ENCODE measurements at regions not wholly inside any gene's neighbourhood (a gene's known extent, or its start where the extent isn't known, plus 50 kb on each side); places are given as distances from the start of the nearest gene placed in this dataset.

- Histone ChIP-seq H3K9me1 (replicated peaks; ENCODE audit: control insufficient read depth, extremely low read depth, insufficient read depth, low read length) (no peaks in the 10 kb centered on the region), H3K9ac (replicated peaks; ENCODE audit: extremely low read depth, insufficient read depth, low read length) (no peak overlapping the region), H3K4me2 (ENCODE audit: insufficient read depth, low read length) (no peak overlapping the region), H3K27ac (ENCODE audit: insufficient read depth, low read depth, low read length) (no peak overlapping the region), H2AFZ (ENCODE audit: low read depth, low read length) (no peak overlapping the region), H3K27me3 (ENCODE audit: control insufficient read depth in 2 of 2, insufficient read depth in 2 of 2, low read length in 2 of 2) (peaks cover 0 to 2% of the 10 kb centered on the region in 2 experiments), H3K4me3 (replicated peaks in 1 of 3; ENCODE audit: insufficient read depth in 1 of 3, low read depth in 1 of 3, low read length in 3 of 3) (no peak overlapping the region), H3K79me2 (ENCODE audit: control insufficient read depth, insufficient read depth, low read length) (no peaks in the 10 kb centered on the region), H3K36me3 (ENCODE audit: control insufficient read depth in 2 of 2, extremely low read depth in 1 of 2, insufficient read depth in 2 of 2, low read length in 2 of 2) (no peaks in the 10 kb centered on the region), H4K20me1 (replicated peaks; ENCODE audit: control insufficient read depth, extremely low read depth, insufficient read depth, low read length) (no peaks in the 10 kb centered on the region), H3K9me3 (replicated peaks; ENCODE audit: control insufficient read depth, insufficient read depth, low read length) (no peaks in the 10 kb centered on the region), H3K4me1 (ENCODE audit: control insufficient read depth, extremely low read depth, insufficient read depth, low read length) (peaks cover 20% of the 10 kb centered on the region)
- no TSS peak for BruUV-seq (replicated peaks)
- ChIA-PET CTCF (interaction anchor here (1.2 kb wide), 1 partner anchor 12 kb away, joined by 3 read pairs; no protein-coding TSS in a partner anchor), POLR2A (no interaction called here)
- no peak for TF ChIP-seq CTCF (IDR thresholded peaks at IDR 0.05; ENCODE audit: extremely low read depth in 1 of 2, insufficient read depth in 1 of 2, low read depth in 1 of 2, low read length in 2 of 2)
- TF ChIP-seq GATA2 (IDR thresholded peaks at IDR 0.05; ENCODE audit: insufficient read depth, insufficient read length, low read depth, low read length) = no peak
- TF ChIP-seq FOS (IDR thresholded peaks at IDR 0.05; ENCODE audit: borderline replicate concordance, insufficient read depth, low read length) = no peak
- intact Hi-C loops (cut with micrococcal nuclease) = no loop called here
- dilution Hi-C loops (cut with MboI; ENCODE audit: extremely low pct_ligation_motif_present, low sequenced_read_pairs) = no loop called here
- FAIRE-seq (no peak), DNase-seq (ENCODE audit: low read depth, low spot score) (no peak)
Observed at GRCh38 chr9:96125624-96126023, 176.4 kb downstream of the HSD17B3 start.

GRCh38 chr9:96122751-96123150 is 179.2 kb downstream of the HSD17B3 start:
- Histone ChIP-seq H4K20me1 (replicated peaks; ENCODE audit: control insufficient read depth, extremely low read depth, insufficient read depth, low read length) (no peaks in the 10 kb centered on the region), H2AFZ (ENCODE audit: low read depth, low read length) (no peak overlapping the region), H3K79me2 (ENCODE audit: control insufficient read depth, insufficient read depth, low read length) (no peaks in the 10 kb centered on the region), H3K9ac (replicated peaks; ENCODE audit: extremely low read depth, insufficient read depth, low read length) (no peak overlapping the region), H3K27ac (ENCODE audit: insufficient read depth, low read depth, low read length) (no peak overlapping the region), H3K4me2 (ENCODE audit: insufficient read depth, low read length) (no peak overlapping the region), H3K9me3 (replicated peaks; ENCODE audit: control insufficient read depth, insufficient read depth, low read length) (no peaks in the 10 kb centered on the region), H3K9me1 (replicated peaks; ENCODE audit: control insufficient read depth, extremely low read depth, insufficient read depth, low read length) (no peaks in the 10 kb centered on the region), H3K4me1 (ENCODE audit: control insufficient read depth, extremely low read depth, insufficient read depth, low read length) (no peaks in the 10 kb centered on the region), H3K36me3 (ENCODE audit: control insufficient read depth in 2 of 2, extremely low read depth in 1 of 2, insufficient read depth in 2 of 2, low read length in 2 of 2) (no peaks in the 10 kb centered on the region), H3K4me3 (replicated peaks in 1 of 3; ENCODE audit: insufficient read depth in 1 of 3, low read depth in 1 of 3, low read length in 3 of 3) (no peak overlapping the region), H3K27me3 (ENCODE audit: control insufficient read depth in 2 of 2, insufficient read depth in 2 of 2, low read length in 2 of 2) (peaks cover 0 to 2% of the 10 kb centered on the region in 2 experiments)
- DNase-seq (ENCODE audit: low read depth, low spot score) (no peak), FAIRE-seq (no peak)
- no TSS peak for BruUV-seq (replicated peaks)
- dilution Hi-C loops (cut with MboI; ENCODE audit: extremely low pct_ligation_motif_present, low sequenced_read_pairs) (no loop called here), intact Hi-C loops (cut with micrococcal nuclease) (no loop called here)
- CTCF ChIA-PET = interaction anchor here (1.5 kb wide), 1 partner anchor 95 kb away, joined by 4 read pairs; no protein-coding TSS in a partner anchor
- no peak for TF ChIP-seq GATA2 (IDR thresholded peaks at IDR 0.05; ENCODE audit: insufficient read depth, insufficient read length, low read depth, low read length)
- TF ChIP-seq POLR2AphosphoS5 (IDR thresholded peaks at IDR 0.05; ENCODE audit: insufficient read depth, low read depth, low read length) = no peak
- no peak for TF ChIP-seq FOS (IDR thresholded peaks at IDR 0.05; ENCODE audit: borderline replicate concordance, insufficient read depth, low read length)
- no peak for TF ChIP-seq MYC (IDR thresholded peaks at IDR 0.05; ENCODE audit: low read depth, low read length)
- TF ChIP-seq EZH2 (IDR thresholded peaks at IDR 0.05; ENCODE audit: borderline replicate concordance, low read depth, low read length, severe bottlenecking) = no peak
- no peak for TF ChIP-seq CTCF (IDR thresholded peaks at IDR 0.05; ENCODE audit: extremely low read depth in 1 of 2, insufficient read depth in 1 of 2, low read depth in 1 of 2, low read length in 2 of 2)
- POLR2A ChIA-PET = no interaction called here

Data from endothelial cell of umbilical vein (primary cell).